Fibroblast of lung (primary cell): ENCODE measurements at regions not wholly inside any gene's neighbourhood (a gene's known extent, or its start where the extent isn't known, plus 50 kb on each side); places are given as distances from the start of the nearest gene placed in this dataset.

Experiments used
- DNase-seq, 2 donors: peaks; one replicate each; pipeline versions ENCODE4 v3.0.0 to v3.0.0-alpha.2; 2010; ENCODE audit warnings: low read depth in 2 of 2
- H2AFZ ChIP-seq: 2 replicates; pipeline ENCODE4 v1.5.1; 2012; ENCODE audit warnings: low read length, control low read depth, inconsistent platforms
- H3K27ac ChIP-seq: 2 replicates; pipeline ENCODE4 v1.5.1; 2011; ENCODE audit warnings: low read length, control low read depth; ENCODE audit not compliant: insufficient read depth
- H3K27me3 ChIP-seq: 2 replicates; pipeline ENCODE4 v1.5.1; 2011; ENCODE audit warnings: mild to moderate bottlenecking, low read length; ENCODE audit not compliant: control insufficient read depth, insufficient read depth
- H3K36me3 ChIP-seq: 2 replicates; pipeline ENCODE4 v1.5.1; 2011; ENCODE audit warnings: low read length; ENCODE audit not compliant: control insufficient read depth, insufficient read depth
- H3K4me1 ChIP-seq: 2 replicates; pipeline ENCODE4 v1.5.1; 2011; ENCODE audit warnings: low read length; ENCODE audit not compliant: control insufficient read depth, insufficient read depth; ENCODE audit errors: extremely low read depth
- H3K4me2 ChIP-seq: 2 replicates; pipeline ENCODE4 v1.5.1; 2011; ENCODE audit warnings: low read length, control low read depth; ENCODE audit not compliant: insufficient read depth; ENCODE audit errors: extremely low read depth
- H3K4me3 ChIP-seq, 4 experiments: fragments of 200-600 bp in 1 of 4; sonication (generic) in 1 of 4; replicated peaks in 1 of 4; 2 replicates each; pipeline ENCODE4 v1.5.1; 2011 to 2016; ENCODE audit warnings: low read length in 4 of 4, low read depth in 3 of 4, mild to moderate bottlenecking in 3 of 4, control low read depth in 2 of 4, inconsistent platforms in 1 of 4, mixed read lengths in 1 of 4; ENCODE audit not compliant: insufficient read depth in 1 of 4; ENCODE audit errors: control extremely low read depth in 1 of 4
- H3K79me2 ChIP-seq: 2 replicates; pipeline ENCODE4 v1.5.1; 2012; ENCODE audit warnings: mild to moderate bottlenecking, low read length, inconsistent platforms; ENCODE audit not compliant: control insufficient read depth, insufficient read depth
- H3K9ac ChIP-seq: 2 replicates; pipeline ENCODE4 v1.5.1; 2011; ENCODE audit warnings: mild to moderate bottlenecking, low read length, control low read depth; ENCODE audit not compliant: insufficient read depth
- H3K9me3 ChIP-seq: 2 replicates; pipeline ENCODE4 v1.5.1; 2012; ENCODE audit warnings: low read depth, low read length; ENCODE audit not compliant: control insufficient read depth, insufficient read depth
- H4K20me1 ChIP-seq: 2 replicates; pipeline ENCODE4 v1.5.1; 2011; ENCODE audit warnings: low read length; ENCODE audit not compliant: control insufficient read depth, insufficient read depth; ENCODE audit errors: extremely low read depth
- EZH2 ChIP-seq: IDR thresholded peaks from 2 replicates; pipeline ENCODE4 v1.5.1; 2012; ENCODE audit warnings: low read length, control low read depth, mild to moderate bottlenecking; ENCODE audit errors: missing control alignments
- TF ChIP-seq, protein P1 (sequence below), 2 donors: IDR thresholded peaks in 1 of 2; conservative IDR thresholded peaks in 1 of 2; 1 replicate in 1 of 2; 2 replicates in 1 of 2; pipeline ENCODE4 v1.5.1; 2011 to 2012; ENCODE audit warnings: low read length in 2 of 2, control low read depth in 1 of 2, inconsistent platforms in 1 of 2, low read depth in 1 of 2, mild to moderate bottlenecking in 1 of 2

DNA sequence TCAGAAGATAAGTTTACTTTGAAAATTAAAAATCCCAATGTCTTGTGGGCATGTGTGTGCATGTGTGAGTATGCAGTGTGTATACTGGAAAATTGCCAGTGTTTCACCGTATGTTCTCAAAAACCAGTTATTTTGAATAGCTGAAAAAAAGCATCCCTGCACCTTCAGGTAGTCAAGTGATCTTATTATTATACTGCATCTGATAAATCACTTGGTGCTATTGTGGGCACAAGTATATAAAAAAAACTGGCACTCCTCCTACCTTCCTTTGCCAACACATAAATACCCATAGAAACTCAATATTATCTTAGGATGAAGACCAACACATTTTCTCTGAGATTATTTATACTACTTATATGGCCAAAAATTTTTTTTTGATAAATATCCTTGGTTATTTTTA is 91.5 kb upstream of the MAP9 start:
- H3K4me1 ChIP-seq, result no peaks in the 10 kb centered on the region
- no peak overlapping the region for H3K4me3 ChIP-seq
- TF ChIP-seq, protein P1, sequence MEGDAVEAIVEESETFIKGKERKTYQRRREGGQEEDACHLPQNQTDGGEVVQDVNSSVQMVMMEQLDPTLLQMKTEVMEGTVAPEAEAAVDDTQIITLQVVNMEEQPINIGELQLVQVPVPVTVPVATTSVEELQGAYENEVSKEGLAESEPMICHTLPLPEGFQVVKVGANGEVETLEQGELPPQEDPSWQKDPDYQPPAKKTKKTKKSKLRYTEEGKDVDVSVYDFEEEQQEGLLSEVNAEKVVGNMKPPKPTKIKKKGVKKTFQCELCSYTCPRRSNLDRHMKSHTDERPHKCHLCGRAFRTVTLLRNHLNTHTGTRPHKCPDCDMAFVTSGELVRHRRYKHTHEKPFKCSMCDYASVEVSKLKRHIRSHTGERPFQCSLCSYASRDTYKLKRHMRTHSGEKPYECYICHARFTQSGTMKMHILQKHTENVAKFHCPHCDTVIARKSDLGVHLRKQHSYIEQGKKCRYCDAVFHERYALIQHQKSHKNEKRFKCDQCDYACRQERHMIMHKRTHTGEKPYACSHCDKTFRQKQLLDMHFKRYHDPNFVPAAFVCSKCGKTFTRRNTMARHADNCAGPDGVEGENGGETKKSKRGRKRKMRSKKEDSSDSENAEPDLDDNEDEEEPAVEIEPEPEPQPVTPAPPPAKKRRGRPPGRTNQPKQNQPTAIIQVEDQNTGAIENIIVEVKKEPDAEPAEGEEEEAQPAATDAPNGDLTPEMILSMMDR (conservative IDR thresholded peaks at IDR 0.05 in 1 of 2, IDR thresholded peaks at IDR 0.05 in 1 of 2; ENCODE audit: low read depth in 1 of 2, low read length in 2 of 2), result no peak
- no peak for TF ChIP-seq EZH2
- H2AFZ ChIP-seq, result no peak overlapping the region
- H3K79me2 ChIP-seq, result no peaks in the 10 kb centered on the region
- no peaks in the 10 kb centered on the region for H4K20me1 ChIP-seq
- no peaks in the 10 kb centered on the region for H3K9me3 ChIP-seq
- no peaks in the 10 kb centered on the region for H3K36me3 ChIP-seq
- no peak overlapping the region for H3K4me2 ChIP-seq
- no peaks in the 10 kb centered on the region for H3K27me3 ChIP-seq
- DNase-seq, result no peak
- no peak overlapping the region for H3K9ac ChIP-seq
- H3K27ac ChIP-seq, result no peak overlapping the region

DNA sequence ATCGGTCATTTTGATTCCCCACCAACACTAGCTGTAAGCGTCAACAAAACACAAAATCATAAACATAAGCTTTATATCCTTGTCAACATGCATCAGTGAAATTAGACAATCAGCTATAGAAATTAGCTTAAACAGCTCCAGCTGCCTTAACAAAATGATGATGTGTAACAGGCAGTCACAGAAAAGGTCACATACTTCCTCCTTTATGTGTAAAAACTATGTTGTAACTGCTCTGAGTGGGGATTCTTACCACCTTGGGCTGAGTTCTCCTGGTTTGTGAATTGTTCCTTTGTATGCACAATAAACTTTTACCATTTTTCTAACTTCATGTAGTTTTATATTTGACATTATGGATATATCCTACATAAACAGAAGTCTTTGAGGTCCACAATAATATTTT is 73.9 kb upstream of the MAP9 start:
- H3K9ac ChIP-seq, result no peak overlapping the region
- H3K4me3 ChIP-seq, result no peak overlapping the region
- no peaks in the 10 kb centered on the region for H3K27me3 ChIP-seq
- no peaks in the 10 kb centered on the region for H3K9me3 ChIP-seq
- no peaks in the 10 kb centered on the region for H4K20me1 ChIP-seq
- DNase-seq, result no peak
- no peak overlapping the region for H3K4me2 ChIP-seq
- H3K79me2 ChIP-seq, result no peaks in the 10 kb centered on the region
- no peak overlapping the region for H3K27ac ChIP-seq
- no peaks in the 10 kb centered on the region for H3K4me1 ChIP-seq
- no peaks in the 10 kb centered on the region for H3K36me3 ChIP-seq
- no peak overlapping the region for H2AFZ ChIP-seq
- no peak for TF ChIP-seq EZH2
- TF ChIP-seq, protein P1 (conservative IDR thresholded peaks at IDR 0.05 in 1 of 2, IDR thresholded peaks at IDR 0.05 in 1 of 2; ENCODE audit: low read depth in 1 of 2, low read length in 2 of 2), result no peak

DNA sequence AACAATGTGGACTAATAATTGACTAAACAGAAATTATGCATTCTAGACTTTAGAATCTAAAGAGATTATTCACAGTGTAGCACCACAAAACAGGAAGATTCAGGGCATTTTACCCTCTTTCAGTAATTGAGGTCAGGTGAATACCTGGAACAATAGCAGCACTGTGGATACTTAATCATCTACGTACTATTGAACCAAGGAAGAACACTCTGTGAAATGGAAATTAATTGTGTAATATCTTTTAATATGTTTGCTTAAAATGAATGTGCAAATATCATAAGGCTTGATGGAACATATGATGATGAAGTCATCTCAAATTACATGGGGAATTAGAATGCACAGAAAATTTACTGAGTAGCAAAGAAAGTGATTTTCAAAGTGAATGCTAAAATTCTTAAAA is 68.5 kb upstream of the MAP9 start:
- H3K4me1 ChIP-seq, result no peaks in the 10 kb centered on the region
- H3K9ac ChIP-seq, result no peak overlapping the region
- H2AFZ ChIP-seq, result no peak overlapping the region
- H3K9me3 ChIP-seq, result no peaks in the 10 kb centered on the region
- no peaks in the 10 kb centered on the region for H3K27me3 ChIP-seq
- H3K36me3 ChIP-seq, result no peaks in the 10 kb centered on the region
- H3K27ac ChIP-seq, result no peak overlapping the region
- TF ChIP-seq, protein P1 (conservative IDR thresholded peaks at IDR 0.05 in 1 of 2, IDR thresholded peaks at IDR 0.05 in 1 of 2; ENCODE audit: low read depth in 1 of 2, low read length in 2 of 2), result no peak
- TF ChIP-seq EZH2, result no peak
- H3K4me2 ChIP-seq, result no peak overlapping the region
- DNase-seq, result no peak
- no peak overlapping the region for H3K4me3 ChIP-seq
- no peaks in the 10 kb centered on the region for H3K79me2 ChIP-seq
- H4K20me1 ChIP-seq, result no peaks in the 10 kb centered on the region
